Stimulated activated CD8-positive, alpha-beta memory T cell treated with anti-CD3 and anti-CD28 coated beads, Interleukin-2, amount 100 ng/mL, for 48 hours (primary cell): ENCODE measurements at regions not wholly inside any gene's neighbourhood (a gene's known extent, or its start where the extent isn't known, plus 50 kb on each side); places are given as distances from the start of the nearest gene placed in this dataset.

Experiments used
- DNase-seq, 2 donors: peaks; one replicate each; pipeline ENCODE4 v3.0.0-alpha.2; 2020; ENCODE audit warnings: low read depth in 2 of 2

GRCh38 chr18:22847392-22847791, 85.7 kb upstream of the RBBP8 start:
- DNase-seq: no peak

- no peak for DNase-seq
These were observed 85.2 kb upstream of the RBBP8 start for GRCh38 chr18:22847867-22848451.

GRCh38 chr18:22848615-22849014, 84.5 kb upstream of the RBBP8 start:
- DNase-seq: no peak

- DNase-seq: no peak
These were observed 76.3 kb upstream of the RBBP8 start for GRCh38 chr18:22856870-22857269.

GRCh38 chr18:22858121-22858520, 75.0 kb upstream of the RBBP8 start:
- no peak for DNase-seq

- no peak for DNase-seq
These were observed 72.3 kb upstream of the RBBP8 start for GRCh38 chr18:22860807-22861206.

- DNase-seq: no peak
These were observed 67.6 kb upstream of the RBBP8 start for GRCh38 chr18:22865354-22866116.

GRCh38 chr18:22868831-22869230, 64.3 kb upstream of the RBBP8 start:
- DNase-seq: no peak

GRCh38 chr18:22871809-22872525, 61.2 kb upstream of the RBBP8 start:
- DNase-seq: no peak

GRCh38 chr18:22872900-22873537, 60.1 kb upstream of the RBBP8 start:
- DNase-seq: no peak

- no peak for DNase-seq
These were observed 53.8 kb upstream of the RBBP8 start for GRCh38 chr18:22879293-22879692.

GRCh38 chr18:22882084-22882483, 51.0 kb upstream of the RBBP8 start:
- no peak for DNase-seq

GRCh38 chr18:22883179-22883578, 49.9 kb upstream of the RBBP8 start:
- DNase-seq: no peak
